B cell (primary cell): ENCODE measurements at regions not wholly inside any gene's neighbourhood (a gene's known extent, or its start where the extent isn't known, plus 50 kb on each side); places are given as distances from the start of the nearest gene placed in this dataset.

Experiments
- ATAC-seq: fragments of 200-7000 bp; cut with Tn5 transposase; one replicate; pipeline ENCODE4 v1.10.0; 2021; ENCODE audit warnings: low read depth, mild to moderate bottlenecking, moderate number of reproducible peaks, moderate library complexity
- CTCF ChIA-PET: fragments of 350-600 bp; sonication (Branson Sonifier 250); formaldehyde crosslinking; loops from one replicate; lab custom pipeline; 2021; ENCODE audit warnings: antibody characterized with exemption, inconsistent platforms; lab: Charles Lee
- POLR2A ChIA-PET: fragments of 350-600 bp; sonication (Branson Sonifier 250); formaldehyde crosslinking; loops from one replicate; lab custom pipeline; 2021; ENCODE audit warnings: antibody characterized with exemption; lab: Charles Lee
- DNase-seq: peaks from one replicate; pipeline ENCODE4 v3.0.0; 2013
- H2AFZ ChIP-seq: 2 replicates; pipeline ENCODE4 v1.6.1; 2012; ENCODE audit warnings: mild to moderate bottlenecking, low read depth, low read length; ENCODE audit not compliant: insufficient read depth, poor library complexity, severe bottlenecking
- H3K27ac ChIP-seq, 2 donors: 1 replicate in 1 of 2; 2 replicates in 1 of 2; pipeline ENCODE4 v1.5.1; 2012 to 2013; ENCODE audit warnings: low read length in 2 of 2, mild to moderate bottlenecking in 2 of 2, moderate library complexity in 1 of 2
- H3K27me3 ChIP-seq, 4 experiments: fragments of 200-600 bp in 1 of 4; sonication (generic) in 1 of 4; replicated peaks in 1 of 4; 1 replicate in 2 of 4; 2 replicates in 2 of 4; pipeline versions ENCODE4 v1.6.1 to v1.7.0; 2013 to 2016; ENCODE audit warnings: low read length in 3 of 4, mild to moderate bottlenecking in 2 of 4, mixed read lengths in 1 of 4, moderate library complexity in 1 of 4; ENCODE audit not compliant: insufficient read depth in 4 of 4, control insufficient read depth in 3 of 4; ENCODE audit errors: control extremely low read depth in 1 of 4
- H3K36me3 ChIP-seq, 2 experiments: replicated peaks in 1 of 2; 1 replicate in 1 of 2; 2 replicates in 1 of 2; pipeline versions ENCODE4 v1.6.1 to v1.7.1; 2013; ENCODE audit warnings: low read length in 1 of 2; ENCODE audit not compliant: insufficient read depth in 2 of 2, control insufficient read depth in 1 of 2; ENCODE audit errors: control extremely low read depth in 1 of 2, extremely low read depth in 1 of 2
- H3K4me1 ChIP-seq, 2 donors: fragments of 200-600 bp in 1 of 2; sonication (generic) in 1 of 2; 1 replicate in 1 of 2; 2 replicates in 1 of 2; pipeline versions ENCODE4 v1.5.1 to v1.6.1; 2013 to 2017; ENCODE audit warnings: low read length in 2 of 2; ENCODE audit not compliant: control insufficient read depth in 2 of 2, insufficient read depth in 2 of 2
- H3K4me2 ChIP-seq: replicated peaks from 2 replicates; pipeline ENCODE3; 2012; ENCODE audit warnings: mild to moderate bottlenecking, low read depth, low read length; ENCODE audit not compliant: poor library complexity, severe bottlenecking
- H3K4me3 ChIP-seq, 5 experiments: fragments of 200-600 bp in 1 of 5; sonication (generic) in 1 of 5; 1 replicate in 3 of 5; 2 replicates in 2 of 5; pipeline versions ENCODE4 v1.5.1 to v1.7.0; 2011 to 2016; ENCODE audit warnings: low read length in 4 of 5, mild to moderate bottlenecking in 4 of 5, low read depth in 2 of 5, control low read depth in 1 of 5, moderate library complexity in 1 of 5; ENCODE audit not compliant: insufficient read depth in 1 of 5; ENCODE audit errors: control extremely low read depth in 1 of 5, extremely low read depth in 1 of 5
- H3K79me2 ChIP-seq: fragments of 200-600 bp; sonication (generic); one replicate; pipeline ENCODE4 v1.6.0; 2016; ENCODE audit warnings: low read length; ENCODE audit not compliant: control insufficient read depth, insufficient read depth
- H3K9ac ChIP-seq: fragments of 200-600 bp; sonication (generic); 2 replicates; pipeline ENCODE4 v1.6.1; 2017; ENCODE audit warnings: mild to moderate bottlenecking, low read length, moderate library complexity
- H3K9me3 ChIP-seq, 3 donors: one replicate each; pipeline versions ENCODE4 v1.6.1 to v1.7.1; 2013; ENCODE audit warnings: low read length in 2 of 3; ENCODE audit not compliant: control insufficient read depth in 2 of 3, insufficient read depth in 1 of 3; ENCODE audit errors: control extremely low read depth in 1 of 3
- H4K20me1 ChIP-seq: 2 replicates; pipeline ENCODE4 v1.6.0; 2012; ENCODE audit warnings: mild to moderate bottlenecking, low read length; ENCODE audit not compliant: insufficient read depth, control insufficient read depth, poor library complexity, severe bottlenecking
- H3K27ac Mint-ChIP-seq: one replicate; pipeline ENCODE4 v1.8.0; 2021; ENCODE audit warnings: mixed read lengths
- H3K27me3 Mint-ChIP-seq: one replicate; pipeline ENCODE4 v1.8.0; 2021; ENCODE audit warnings: mixed read lengths
- H3K4me1 Mint-ChIP-seq: one replicate; pipeline ENCODE4 v1.8.0; 2021; ENCODE audit warnings: mixed read lengths
- H3K4me3 Mint-ChIP-seq: one replicate; pipeline ENCODE4 v1.8.0; 2021; ENCODE audit warnings: mixed read lengths
- H3K9me3 Mint-ChIP-seq: one replicate; pipeline ENCODE4 v1.8.0; 2022; ENCODE audit warnings: mixed read lengths; ENCODE audit not compliant: insufficient read depth
- EZH2 ChIP-seq: IDR thresholded peaks from 2 replicates; pipeline ENCODE4 v1.6.1; 2012; ENCODE audit warnings: borderline replicate concordance, low read depth, mild to moderate bottlenecking, moderate library complexity, low read length; ENCODE audit not compliant: insufficient read depth, poor library complexity, severe bottlenecking
- WGBS: methylation state at CpG from one replicate; pipeline ENCODE4 v1.1.5; 2013; ENCODE audit warnings: missing lambda C conversion rate; ENCODE audit not compliant: insufficient coverage; 5-methylcytosine and 5-hydroxymethylcytosine counted together
- intact Hi-C: fragments of 100-400 bp; cut with micrococcal nuclease; formaldehyde crosslinking; loops from one replicate; pipeline ENCODE4 v1.10.0; 2022
- TF ChIP-seq, protein P1 (sequence below): fragments of 200-600 bp; IDR thresholded peaks from one replicate; pipeline ENCODE4 v1.8.0; 2022; ENCODE audit warnings: antibody characterized with exemption, mild to moderate bottlenecking

- Histone ChIP-seq H2AFZ (peak overlapping the region; percentile 12), H4K20me1 (no peaks in the 10 kb centered on the region), H3K9ac (no peak overlapping the region), H3K36me3 (no peaks in the 10 kb centered on the region), H3K27ac (no peak overlapping the region), H3K4me1 (no peaks in the 10 kb centered on the region), H3K4me3 (no peak overlapping the region), H3K9me3 (no peaks in the 10 kb centered on the region), H3K27me3 (no peaks in the 10 kb centered on the region), H3K79me2 (no peaks in the 10 kb centered on the region), H3K4me2 (no peak overlapping the region)
- TF ChIP-seq, protein P1, sequence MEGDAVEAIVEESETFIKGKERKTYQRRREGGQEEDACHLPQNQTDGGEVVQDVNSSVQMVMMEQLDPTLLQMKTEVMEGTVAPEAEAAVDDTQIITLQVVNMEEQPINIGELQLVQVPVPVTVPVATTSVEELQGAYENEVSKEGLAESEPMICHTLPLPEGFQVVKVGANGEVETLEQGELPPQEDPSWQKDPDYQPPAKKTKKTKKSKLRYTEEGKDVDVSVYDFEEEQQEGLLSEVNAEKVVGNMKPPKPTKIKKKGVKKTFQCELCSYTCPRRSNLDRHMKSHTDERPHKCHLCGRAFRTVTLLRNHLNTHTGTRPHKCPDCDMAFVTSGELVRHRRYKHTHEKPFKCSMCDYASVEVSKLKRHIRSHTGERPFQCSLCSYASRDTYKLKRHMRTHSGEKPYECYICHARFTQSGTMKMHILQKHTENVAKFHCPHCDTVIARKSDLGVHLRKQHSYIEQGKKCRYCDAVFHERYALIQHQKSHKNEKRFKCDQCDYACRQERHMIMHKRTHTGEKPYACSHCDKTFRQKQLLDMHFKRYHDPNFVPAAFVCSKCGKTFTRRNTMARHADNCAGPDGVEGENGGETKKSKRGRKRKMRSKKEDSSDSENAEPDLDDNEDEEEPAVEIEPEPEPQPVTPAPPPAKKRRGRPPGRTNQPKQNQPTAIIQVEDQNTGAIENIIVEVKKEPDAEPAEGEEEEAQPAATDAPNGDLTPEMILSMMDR = no peak
- TF ChIP-seq EZH2 = no peak
- Mint-ChIP-seq H3K27ac (no peak overlapping the region), H3K9me3 (peaks cover 2% of the 10 kb centered on the region), H3K4me3 (no peak overlapping the region), H3K4me1 (no peaks in the 10 kb centered on the region), H3K27me3 (no peaks in the 10 kb centered on the region)
- ChIA-PET POLR2A (no interaction called here), CTCF (no interaction called here)
- intact Hi-C loops = no loop called here
- no CpG with 5 or more reads among the region's 6 CpGs for WGBS
- ATAC-seq = no peak
- DNase-seq = no peak
These were observed 236.0 kb upstream of the ZNF462 start for GRCh38 chr9:106626936-106627335.

DNA sequence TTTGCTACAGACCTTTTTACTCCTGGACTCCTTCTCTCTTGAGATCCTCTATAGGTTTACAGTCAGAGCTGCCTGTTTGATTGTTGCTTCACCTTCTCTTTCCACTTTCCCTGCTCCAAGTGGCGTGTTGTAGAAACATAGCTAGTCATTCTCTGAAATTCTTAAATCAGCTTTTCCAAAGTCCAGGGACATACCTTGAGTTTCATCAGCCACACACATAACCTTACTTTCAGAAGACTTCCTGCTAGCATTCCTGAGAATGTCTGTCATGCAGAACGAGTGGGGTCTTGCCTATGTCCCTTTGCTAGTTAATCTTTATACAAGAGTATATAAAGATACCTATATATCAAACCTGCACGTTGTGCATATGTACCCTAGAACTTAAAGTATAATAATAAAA is 230.3 kb upstream of the ZNF462 start:
- 86% methylated on average over 1 of the region's 3 CpGs for WGBS
- H3K79me2 ChIP-seq = no peaks in the 10 kb centered on the region
- no peaks in the 10 kb centered on the region for H3K36me3 ChIP-seq
- CTCF ChIA-PET = no interaction called here
- no peaks in the 10 kb centered on the region for H3K4me1 Mint-ChIP-seq
- H3K27ac ChIP-seq = no peak overlapping the region
- H3K4me2 ChIP-seq = no peak overlapping the region
- intact Hi-C loops = no loop called here
- TF ChIP-seq EZH2 = no peak
- TF ChIP-seq, protein P1 = no peak
- H3K4me1 ChIP-seq = no peaks in the 10 kb centered on the region
- no peak overlapping the region for H3K9ac ChIP-seq
- ATAC-seq (no peak), DNase-seq (no peak)
- no peak overlapping the region for H2AFZ ChIP-seq
- no peaks in the 10 kb centered on the region for H4K20me1 ChIP-seq
- no peaks in the 10 kb centered on the region for H3K27me3 ChIP-seq
- H3K9me3 Mint-ChIP-seq = peaks cover 4% of the 10 kb centered on the region
- H3K9me3 ChIP-seq = peaks cover 0 to 2% (median 0%) of the 10 kb centered on the region in 3 donors
- no peaks in the 10 kb centered on the region for H3K27me3 Mint-ChIP-seq
- no peak overlapping the region for H3K4me3 ChIP-seq
- POLR2A ChIA-PET = no interaction called here
- no peak overlapping the region for H3K27ac Mint-ChIP-seq
- no peak overlapping the region for H3K4me3 Mint-ChIP-seq
